NCI-H446 treated with DMSO at 0.1 percent for 48 hours (cell line): ENCODE measurements at regions not wholly inside any gene's neighbourhood (a gene's known extent, or its start where the extent isn't known, plus 50 kb on each side); places are given as distances from the start of the nearest gene placed in this dataset.

ENCODE experiments used
- DNase-seq: peaks from one replicate; lab custom pipeline; 2025; lab: John Stamatoyannopoulos, UW

DNA sequence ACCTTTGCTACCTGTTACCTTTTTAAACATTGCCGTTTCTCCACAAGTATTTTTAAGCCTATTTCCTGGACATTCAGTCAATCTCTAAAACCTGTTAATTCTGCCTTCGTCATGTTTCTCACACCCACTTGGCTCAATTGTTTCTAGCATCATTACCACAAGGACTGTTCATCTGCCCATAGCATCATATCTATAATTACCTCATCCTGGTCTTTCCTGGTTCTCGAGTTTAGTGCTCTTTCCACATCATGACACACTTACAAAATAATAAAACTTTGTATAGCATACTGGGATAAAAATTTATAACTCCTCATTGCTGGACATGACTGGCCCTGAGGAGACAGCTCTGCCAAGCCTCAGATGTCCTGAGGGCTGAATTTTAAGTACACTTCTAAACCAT, 104.8 kb downstream of the CYB561 start:
- no peak for DNase-seq

DNA sequence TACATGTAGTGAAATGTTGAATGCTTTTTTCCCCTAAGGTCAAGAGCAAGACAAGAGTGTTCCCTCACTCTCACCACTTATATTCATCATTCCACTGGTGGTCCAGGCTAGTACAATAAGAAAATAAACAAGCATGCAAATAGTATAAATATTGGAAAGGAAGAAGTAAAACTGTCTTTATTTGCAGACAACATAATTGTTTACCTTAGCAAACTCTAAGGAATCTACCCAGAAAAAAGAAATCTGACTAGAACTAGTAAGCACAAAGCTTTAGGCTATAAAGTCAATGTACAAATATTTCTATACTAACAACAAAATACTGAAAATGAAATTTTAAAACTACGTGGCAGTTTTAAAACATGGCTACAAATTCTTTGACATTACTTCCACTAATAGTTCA, 101.7 kb downstream of the CYB561 start:
- no peak for DNase-seq

DNA sequence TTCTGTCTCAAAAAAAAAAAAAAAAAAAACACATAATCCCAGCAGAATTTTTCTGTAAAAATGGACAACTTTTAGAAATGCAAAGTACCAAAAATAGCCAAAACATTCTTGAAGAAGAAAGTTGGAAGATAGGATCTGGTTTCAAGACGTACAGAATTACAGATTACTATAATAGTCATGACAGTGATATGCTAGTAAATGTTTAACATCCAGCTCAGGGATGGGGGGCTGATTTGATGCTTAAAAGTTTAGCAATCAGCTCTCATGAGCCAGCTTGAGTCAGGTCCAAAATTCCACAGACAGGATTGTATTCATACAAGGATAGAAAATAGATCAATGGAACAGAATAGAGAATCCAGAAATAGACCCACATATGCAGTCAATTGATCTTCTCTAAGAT, 100.5 kb downstream of the CYB561 start:
- no peak for DNase-seq

DNA sequence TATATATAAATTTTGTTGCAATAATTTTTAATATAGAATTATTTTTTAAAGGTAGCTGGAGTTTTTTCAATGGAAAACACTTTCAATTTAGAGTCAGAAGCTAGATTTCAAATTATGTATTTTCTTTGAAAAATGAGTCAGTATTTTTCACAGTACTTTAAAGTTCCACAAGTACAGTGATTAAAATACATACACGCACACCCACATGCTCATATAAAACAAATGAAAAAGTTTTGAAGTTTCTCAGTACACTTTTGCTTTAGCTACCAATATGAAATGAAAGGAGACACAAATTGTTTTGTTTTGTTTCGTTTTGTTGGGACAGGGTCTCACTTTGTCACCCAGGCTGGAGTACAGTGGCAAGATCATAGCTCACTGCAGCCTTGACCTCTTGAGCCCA, 98.6 kb downstream of the CYB561 start:
- DNase-seq, result no peak

DNA sequence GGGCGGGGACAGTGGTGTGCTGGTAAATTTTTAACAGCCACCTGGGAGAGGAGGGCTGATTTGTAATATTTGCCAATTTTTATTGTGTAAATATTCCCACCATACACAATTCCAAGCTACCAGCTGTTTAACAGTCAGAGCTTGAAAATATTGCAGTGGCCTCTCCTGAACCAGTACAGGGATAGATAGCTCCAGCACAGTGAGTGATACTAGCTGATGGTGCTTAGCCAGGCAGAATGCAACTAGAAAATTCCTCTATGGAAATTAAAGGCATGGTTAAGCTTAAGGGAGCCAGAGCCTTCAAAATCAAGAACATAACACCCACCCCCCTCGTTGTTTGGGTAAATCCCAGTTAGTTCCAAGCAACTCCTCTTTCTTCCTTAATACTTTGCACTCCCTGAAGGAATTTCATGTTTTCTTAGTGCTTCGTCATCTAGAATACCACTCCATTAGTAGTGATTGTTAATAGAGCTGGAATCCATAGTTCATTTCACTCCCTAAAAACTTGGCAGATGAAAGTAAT, 96.6 kb downstream of the CYB561 start:
- no peak for DNase-seq

DNA sequence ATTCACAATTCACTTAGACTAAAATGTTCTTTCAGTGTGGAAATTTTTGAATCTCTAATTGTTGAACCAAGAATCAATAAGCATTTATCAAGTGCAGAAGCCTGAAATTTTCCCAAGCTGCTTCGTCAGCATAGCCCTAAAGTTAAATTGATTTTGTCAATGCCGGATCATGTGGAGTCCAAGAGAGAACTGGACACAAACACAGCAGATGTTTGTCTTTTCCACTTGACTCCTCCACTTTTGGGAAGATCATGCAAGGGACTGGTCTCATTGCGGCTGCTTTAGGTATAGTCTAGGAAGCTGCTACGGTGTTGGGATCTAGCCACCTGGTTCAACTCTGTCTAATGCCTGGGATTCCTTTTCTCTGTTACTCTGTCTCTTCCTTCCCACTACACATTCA, 95.7 kb downstream of the CYB561 start:
- DNase-seq, result no peak

DNA sequence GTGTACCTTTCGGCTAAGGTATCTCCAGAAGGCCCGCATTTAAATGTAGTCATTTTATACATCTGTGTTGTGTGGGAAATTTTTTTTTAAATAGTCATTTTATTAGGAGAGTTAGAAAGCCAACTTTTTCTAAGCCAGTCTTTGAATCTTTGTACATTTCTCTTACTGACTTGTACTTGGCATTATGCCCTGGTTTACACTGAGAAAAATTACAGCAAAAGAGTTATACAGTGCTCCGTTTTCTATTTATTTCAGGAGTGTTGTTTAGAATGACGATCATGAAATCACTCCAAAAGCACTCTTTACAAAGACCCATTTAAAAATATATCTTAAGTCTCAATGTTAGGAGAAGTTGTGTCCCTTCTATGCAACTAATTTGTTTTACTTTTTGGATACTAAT, 91.8 kb downstream of the CYB561 start:
- no peak for DNase-seq

DNA sequence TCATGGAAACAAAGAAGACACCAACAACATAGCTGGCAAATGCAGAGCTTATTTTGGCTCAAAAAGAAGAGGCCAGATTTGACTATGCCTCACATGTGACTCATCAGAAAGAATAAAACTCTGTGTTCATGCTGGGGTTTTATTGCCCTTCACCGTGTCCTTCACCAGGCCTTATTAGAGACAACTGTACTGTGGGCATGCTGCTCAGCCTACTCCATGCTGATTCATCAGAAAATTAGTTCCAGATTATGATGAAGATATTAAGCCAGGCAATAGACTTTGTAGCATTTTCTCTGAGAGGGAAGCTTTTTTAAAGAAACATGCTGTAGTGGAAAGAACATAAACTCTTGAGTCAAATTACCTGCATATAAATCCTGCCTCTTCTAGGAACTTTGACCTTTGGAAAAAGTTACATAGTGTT, 89.8 kb downstream of the CYB561 start:
- peak; percentile 54 for DNase-seq

DNA sequence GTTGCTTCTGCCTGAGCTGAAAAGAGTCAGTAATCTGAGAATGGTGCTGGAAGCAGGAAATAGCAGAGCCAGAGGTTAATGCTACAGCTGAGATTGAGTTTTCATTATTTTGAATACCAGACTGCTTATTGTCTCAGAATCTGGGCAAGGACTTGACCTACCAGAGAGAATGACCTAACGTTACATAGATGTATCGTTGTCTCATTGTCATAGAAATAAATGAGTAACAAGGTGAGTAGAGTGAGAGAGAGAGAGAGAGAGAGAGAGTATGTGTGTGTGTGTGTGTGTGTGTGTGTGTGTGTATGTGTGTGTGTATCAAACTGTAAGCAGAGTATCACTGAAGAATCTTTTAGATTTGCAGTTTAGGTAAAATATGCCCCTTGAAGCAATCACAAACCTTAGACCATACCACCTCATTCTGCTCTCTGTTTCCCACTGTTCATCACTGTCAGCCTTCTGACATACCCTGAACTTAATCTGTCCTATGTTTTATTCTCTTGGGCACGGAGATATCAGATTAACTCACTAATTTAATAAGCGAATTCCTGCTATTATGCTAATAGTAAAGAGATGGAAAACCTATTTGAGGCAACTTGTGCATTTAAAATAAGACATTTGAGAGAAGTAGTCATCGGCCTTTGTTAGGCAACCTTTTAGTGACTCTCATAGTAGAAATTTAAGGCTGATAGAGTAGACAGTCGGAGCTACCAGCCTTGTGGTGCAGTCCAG, 87.8 kb downstream of the CYB561 start:
- DNase-seq, result no peak

DNA sequence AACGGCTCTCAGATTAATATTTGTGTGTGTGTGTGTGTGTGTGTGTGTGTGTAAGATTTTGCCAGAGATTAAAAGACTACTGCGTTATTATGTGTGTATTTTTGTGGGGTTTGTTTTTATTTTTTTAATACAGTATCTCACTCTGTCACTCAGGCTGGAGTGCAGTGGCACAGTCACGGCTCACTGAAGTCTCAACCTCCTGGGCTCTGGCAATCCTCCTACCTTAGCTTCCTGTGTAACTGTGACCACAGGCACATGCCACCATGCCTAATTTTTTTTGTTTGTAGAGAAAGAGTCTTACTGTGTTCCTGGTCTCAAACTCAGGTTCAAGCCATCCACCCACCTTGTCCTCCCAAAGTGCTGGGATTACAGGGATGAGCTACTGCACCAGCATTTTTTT, 87.2 kb downstream of the CYB561 start:
- no peak for DNase-seq

DNA sequence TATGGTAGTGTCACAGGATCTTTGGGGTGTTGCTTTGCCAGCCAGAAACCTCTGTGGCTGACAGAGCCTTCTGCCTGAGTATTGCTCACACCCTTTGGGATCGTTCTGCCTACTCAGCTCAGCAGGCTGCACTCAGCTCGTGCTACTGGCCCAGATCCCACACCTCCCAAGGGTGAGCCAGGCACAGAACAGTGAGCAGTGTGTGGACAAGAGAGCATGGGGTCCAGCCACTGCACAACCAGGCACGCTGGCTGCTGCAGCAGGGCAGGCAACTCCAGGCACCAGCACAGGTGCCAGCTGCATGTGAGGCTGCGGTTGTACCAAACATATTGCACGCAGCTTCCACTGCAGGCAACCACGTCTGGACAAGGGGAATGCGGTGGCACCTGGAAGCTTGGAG, 84.9 kb downstream of the CYB561 start:
- no peak for DNase-seq

DNA sequence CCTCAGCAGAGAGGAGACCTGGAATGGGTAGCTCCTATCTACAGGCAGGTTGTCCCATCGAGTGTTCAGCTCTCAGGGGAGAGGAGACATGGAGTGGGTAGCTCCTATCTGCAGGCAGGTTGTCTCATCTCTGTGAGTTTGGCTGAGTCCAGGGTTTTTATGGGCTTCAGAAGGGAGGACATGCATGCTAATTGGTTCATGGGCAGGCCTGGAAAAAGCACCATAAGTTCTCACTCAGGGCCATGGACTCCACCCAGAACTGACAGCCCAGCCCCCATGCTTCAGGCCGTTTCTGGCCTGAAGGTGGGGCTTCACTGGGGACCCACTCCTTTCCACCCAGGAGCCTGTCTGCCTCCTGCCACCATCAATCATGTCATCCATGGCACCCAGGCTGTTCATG, 84.0 kb downstream of the CYB561 start:
- no peak for DNase-seq

DNA sequence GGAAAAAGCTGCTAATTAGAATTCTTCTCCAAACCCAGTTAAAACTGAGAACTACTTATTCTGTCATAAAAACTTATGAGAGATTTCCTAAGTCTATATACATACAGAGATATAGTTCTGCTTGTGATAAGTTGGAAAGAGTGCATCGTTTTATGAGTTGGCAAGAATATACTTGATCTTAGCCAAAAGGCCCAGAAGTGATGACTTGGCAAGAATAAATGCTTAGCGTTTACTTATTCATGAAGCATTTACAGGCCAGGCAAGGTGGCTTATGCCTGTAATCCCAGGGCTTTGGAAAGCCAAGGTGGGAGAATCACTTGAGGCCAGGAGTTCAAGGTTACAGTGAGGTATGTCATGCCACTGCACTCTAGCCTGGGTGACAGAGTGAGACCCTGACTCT, 81.7 kb downstream of the CYB561 start:
- peak; percentile 69 for DNase-seq

DNA sequence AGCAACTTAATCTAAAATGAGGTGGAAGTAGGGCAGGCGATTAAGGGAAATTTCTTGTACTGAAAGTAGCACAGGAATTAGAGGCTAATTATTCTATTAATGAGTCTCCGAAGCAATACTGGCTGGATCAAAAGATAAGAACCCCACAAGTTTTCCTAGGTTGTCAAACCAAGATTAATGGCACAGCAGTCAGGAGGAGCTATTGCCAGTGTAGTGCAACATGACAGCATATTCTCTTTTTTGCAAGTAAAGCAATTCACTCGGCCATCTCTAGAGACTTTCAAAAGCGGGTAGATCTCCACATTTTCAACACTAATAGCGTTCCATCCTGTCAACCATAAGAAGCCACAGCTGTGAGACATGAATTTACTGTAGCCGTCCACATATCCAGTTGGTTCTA, 81.2 kb downstream of the CYB561 start:
- DNase-seq, result no peak

DNA sequence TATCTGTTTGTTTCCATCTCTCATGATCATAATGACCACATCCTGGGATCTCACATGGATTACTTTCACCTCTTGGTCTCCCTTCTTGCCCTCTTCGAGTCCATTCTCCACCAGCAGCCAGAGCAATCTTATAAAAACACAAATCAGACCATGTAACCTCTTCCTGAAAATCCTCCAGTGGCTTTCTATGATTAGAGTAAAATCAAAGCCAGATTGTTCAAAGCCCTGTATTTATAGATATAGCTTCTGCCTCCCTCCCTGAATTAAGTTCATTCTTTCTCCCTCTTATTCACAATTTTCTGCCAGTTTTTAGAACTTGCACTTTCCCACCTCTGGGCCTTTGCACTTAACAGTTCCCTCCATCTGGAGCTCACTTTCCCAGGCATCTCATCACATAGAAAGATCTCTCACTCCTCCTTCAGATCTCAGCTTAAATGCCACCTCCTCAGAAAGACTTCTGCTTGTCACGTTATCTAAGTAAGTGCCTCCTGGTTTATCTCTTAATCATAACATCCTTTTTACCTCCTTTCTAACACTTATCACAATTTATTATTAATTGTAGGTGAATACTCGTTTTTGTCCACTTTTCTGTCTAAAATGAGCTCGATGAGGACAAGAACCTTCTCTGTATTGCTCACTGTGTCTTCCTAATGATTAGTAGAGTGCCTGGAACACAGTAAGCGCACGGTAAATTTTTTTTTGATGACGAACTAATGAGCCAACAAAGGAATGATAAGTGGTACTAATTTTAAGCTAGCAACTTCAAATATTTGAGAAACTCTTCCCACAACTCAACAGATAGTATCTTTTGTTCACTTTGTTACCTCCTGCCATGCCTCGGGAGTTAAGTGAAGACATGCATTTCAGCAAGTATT, 80.5 kb downstream of the CYB561 start:
- no peak for DNase-seq

DNA sequence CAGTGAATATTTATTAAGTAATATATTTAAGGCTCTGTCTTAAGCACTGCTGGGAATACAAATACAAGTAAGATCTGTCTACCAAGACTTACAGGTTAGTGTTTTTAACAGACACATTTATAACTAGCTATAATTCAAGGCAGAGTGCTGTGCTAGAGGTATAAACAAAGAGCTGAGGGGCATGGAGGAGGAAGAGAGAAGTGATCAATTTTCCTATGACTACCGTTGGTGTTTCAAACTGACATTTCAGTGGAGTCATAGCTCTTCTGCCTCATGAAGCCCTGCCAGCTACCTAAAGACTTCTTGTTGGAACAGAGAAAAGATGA, 79.9 kb downstream of the CYB561 start:
- no peak for DNase-seq

DNA sequence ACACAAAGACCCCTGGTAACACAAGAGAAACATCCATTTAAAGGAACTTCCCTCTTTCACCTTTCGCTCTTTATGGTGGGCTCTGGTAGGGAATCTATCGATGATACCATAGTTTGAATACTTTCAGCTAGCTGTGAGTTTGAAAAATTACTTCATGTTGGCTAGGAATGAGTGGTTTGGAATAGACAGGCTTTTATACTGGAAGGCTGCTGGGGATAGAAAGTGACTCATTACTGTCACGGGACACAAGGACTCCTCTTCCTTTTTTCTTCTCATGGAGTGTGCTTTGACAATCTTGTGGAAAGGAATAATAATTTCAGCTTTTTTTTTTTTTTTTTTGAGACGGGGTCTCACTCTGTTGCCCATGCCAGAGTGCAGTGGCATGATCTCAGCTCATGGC, 76.9 kb downstream of the CYB561 start:
- DNase-seq, result no peak

DNA sequence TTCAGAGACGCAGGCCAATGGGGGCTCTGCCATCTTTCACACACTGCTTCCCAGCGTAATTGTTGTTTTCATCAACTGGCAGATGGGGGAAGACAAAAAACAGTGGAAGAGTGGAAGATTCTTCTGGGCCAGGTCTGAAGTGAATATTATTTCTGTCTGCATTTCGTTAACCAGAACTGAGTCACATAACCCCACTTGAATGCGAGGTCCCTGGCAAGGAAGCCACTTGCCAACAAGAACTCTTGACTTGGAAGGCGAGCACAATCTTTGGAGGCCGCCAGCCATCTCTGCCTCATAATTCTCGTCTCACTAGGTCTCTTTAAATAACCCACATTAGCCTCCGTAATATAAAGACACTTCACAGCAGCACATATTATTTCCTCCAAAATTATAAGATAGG, 75.4 kb downstream of the CYB561 start:
- DNase-seq, result peak; percentile 75

DNA sequence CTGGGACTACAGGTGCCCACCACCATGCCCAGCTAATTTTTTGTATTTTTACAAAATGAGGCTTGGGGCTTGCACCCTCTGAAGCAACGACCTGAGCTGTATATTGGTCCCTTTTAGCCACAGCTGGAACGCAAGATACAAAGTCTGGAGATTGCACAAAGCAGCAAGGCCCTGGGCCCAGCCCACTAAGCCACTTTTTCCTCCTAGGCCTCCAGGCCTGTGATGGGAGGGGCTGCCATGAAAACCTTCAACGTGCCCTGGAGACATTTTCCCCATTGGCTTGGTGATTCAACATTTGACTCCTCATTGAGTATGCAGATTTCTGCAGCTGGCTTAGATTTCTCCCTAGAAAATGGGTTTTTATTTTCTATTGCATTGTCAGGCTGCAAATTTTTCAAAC, 69.2 kb downstream of the CYB561 start:
- DNase-seq, result no peak

DNA sequence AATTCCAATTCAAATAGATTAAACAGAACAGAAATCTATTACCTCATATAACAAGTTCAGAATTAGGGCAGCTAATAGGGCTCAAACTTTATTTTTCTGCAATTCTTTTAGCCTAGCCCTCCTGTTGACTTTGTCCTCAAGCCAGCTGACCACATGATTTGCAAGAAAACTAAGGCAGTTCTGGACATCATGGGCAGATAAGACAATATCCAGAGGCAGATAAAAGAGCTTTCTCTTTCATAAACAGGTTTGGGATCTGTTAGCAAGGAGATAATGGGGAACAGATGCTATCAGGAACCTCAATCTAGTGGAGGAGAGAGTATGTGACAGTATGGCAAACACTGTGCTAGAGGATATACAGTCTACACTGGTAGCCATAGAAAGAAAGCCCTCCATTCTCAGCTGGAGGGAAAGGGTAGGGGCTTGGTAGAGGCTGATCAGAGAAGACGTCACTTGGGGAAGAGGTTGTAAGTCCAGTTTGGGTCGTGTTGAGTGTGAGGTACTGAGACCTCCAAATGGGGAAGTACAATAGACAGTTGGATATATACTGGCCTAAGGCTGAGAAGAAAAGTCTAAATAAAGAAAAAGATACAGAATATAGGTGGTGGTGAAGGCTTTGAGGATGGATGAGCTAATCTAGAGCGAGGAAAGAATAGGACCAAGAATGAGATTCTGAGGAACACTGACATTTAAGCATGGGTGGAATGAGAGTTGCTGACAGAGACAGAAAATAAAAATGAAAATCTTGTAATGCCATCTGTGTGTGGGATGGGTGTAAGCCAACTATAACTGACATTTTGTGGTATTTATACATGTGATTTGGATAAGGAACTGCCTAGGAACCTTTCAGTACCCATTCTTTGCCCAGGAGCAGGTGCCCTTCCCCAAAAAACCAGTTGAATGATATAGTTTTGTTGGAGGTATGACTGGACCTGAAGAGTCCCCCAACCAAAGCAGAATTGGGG, 67.4 kb downstream of the CYB561 start:
- DNase-seq, result no peak

DNA sequence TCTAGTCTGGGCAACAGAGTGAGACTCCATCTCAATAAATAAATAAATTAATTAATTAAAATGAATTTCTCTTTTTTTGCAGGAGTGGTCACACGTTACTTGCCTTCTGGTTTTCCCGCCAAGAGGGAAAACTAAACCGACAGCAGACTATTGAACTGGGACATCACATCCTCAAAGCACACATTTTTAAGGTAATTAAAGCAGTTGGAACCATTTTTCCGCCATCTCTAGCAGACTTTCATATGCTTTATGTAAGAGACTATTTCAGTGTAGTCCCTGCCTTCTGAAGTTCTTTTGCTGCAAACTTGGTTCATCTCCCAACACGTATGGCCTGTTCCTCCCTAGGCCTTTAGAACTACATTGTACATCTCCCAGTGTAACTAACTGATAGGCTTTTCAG, 66.5 kb downstream of the CYB561 start:
- no peak for DNase-seq

DNA sequence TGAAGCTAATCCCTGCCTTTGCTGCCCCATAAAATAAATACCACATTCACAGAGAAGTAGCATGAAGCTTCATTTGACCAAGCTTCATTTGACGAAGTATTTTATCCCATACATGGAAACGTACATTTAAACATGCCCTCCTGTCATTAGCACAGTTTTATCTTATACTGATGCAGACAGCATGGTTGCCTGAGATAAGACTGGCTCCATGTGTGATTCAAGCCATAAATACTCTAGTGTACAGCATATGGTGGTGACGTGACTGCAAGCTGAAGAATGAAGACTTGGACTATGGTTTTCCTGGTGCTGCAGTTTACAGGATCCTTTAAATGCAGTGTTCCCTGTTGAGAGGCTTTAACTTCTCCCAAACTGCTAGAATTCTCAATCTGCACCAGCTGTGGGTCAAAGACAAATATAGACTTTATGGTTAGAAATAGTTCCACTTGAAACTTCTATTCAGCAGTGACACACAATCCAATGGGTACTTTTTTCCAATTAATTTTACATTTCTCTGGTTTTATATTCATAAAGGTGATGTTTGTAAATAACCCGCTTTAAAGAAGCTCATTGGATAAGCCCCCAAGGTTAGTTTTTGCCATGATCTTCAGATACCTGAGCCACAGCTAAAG, 64.9 kb downstream of the CYB561 start:
- DNase-seq, result no peak
